ENCODE measurements at regions not wholly inside any gene's neighbourhood (a gene's known extent, or its start where the extent isn't known, plus 50 kb on each side); places are given as distances from the start of the nearest gene placed in this dataset.
"Not testable (repeated sequence)": the region's sequence is repeated elsewhere in the genome, so short reads cannot be mapped to it uniquely, and the experiment has no call there.

GRCh38 chr2:163123526-163123925 is 285.0 kb upstream of the KCNH7 start:
- TF ChIP-seq CTCF (IDR thresholded peaks at IDR 0.05; ENCODE audit: low read length, missing control alignments), result no peak
- no peak for DNase-seq (ENCODE audit: low read depth)
- H3K4me3 ChIP-seq (replicated peaks; ENCODE audit: low read depth, low read length), result no peak overlapping the region

GRCh38 chr2:163122257-163122656 is 283.7 kb upstream of the KCNH7 start:
- H3K4me3 ChIP-seq (replicated peaks; ENCODE audit: low read depth, low read length), result no peak overlapping the region
- no peak for TF ChIP-seq CTCF (IDR thresholded peaks at IDR 0.05; ENCODE audit: low read length, missing control alignments)
- no peak for DNase-seq (ENCODE audit: low read depth)

- H3K4me3 ChIP-seq (replicated peaks; ENCODE audit: low read depth, low read length), result no peak overlapping the region
- no peak for DNase-seq (ENCODE audit: low read depth)
- no peak for TF ChIP-seq CTCF (IDR thresholded peaks at IDR 0.05; ENCODE audit: low read length, missing control alignments)
Measured at GRCh38 chr2:163121483-163121882, 282.9 kb upstream of the KCNH7 start.

- no peak for TF ChIP-seq CTCF (IDR thresholded peaks at IDR 0.05; ENCODE audit: low read length, missing control alignments)
- no peak for DNase-seq (ENCODE audit: low read depth)
- no peak overlapping the region for H3K4me3 ChIP-seq (replicated peaks; ENCODE audit: low read depth, low read length)
Measured at GRCh38 chr2:163119966-163120365, 281.4 kb upstream of the KCNH7 start.

- no peak overlapping the region for H3K4me3 ChIP-seq (replicated peaks; ENCODE audit: low read depth, low read length)
- no peak for TF ChIP-seq CTCF (IDR thresholded peaks at IDR 0.05; ENCODE audit: low read length, missing control alignments)
- no peak for DNase-seq (ENCODE audit: low read depth)
Measured at GRCh38 chr2:163086940-163087339, 248.4 kb upstream of the KCNH7 start.

GRCh38 chr2:163085366-163086024 is 246.9 kb upstream of the KCNH7 start:
- DNase-seq (ENCODE audit: low read depth); H3K4me3 ChIP-seq (replicated peaks; ENCODE audit: low read depth, low read length): not testable (repeated sequence)

GRCh38 chr2:163081754-163082153 is 243.2 kb upstream of the KCNH7 start:
- DNase-seq (ENCODE audit: low read depth), result no peak
- H3K4me3 ChIP-seq (replicated peaks; ENCODE audit: low read depth, low read length), result no peak overlapping the region
- TF ChIP-seq CTCF (IDR thresholded peaks at IDR 0.05; ENCODE audit: low read length, missing control alignments), result no peak
